Keratinocyte (primary cell): ENCODE measurements at regions not wholly inside any gene's neighbourhood (a gene's known extent, or its start where the extent isn't known, plus 50 kb on each side); places are given as distances from the start of the nearest gene placed in this dataset.

Experiments used
- DNase-seq: peaks from one replicate; pipeline ENCODE4 v3.0.0-alpha.2; 2011; ENCODE audit warnings: low read depth, missing footprints, low spot score
- FAIRE-seq: peaks from 2 replicates; lab custom pipeline; 2011; peaks lifted over from hg19 to GRCh38; lab: Jason Lieb, UNC
- H2AFZ ChIP-seq: 2 replicates; pipeline ENCODE4 v1.6.0; 2012; ENCODE audit warnings: low read length, control low read depth, inconsistent platforms; ENCODE audit not compliant: control insufficient read depth
- H3K27ac ChIP-seq: 2 replicates; pipeline ENCODE4 v1.5.1; 2011; ENCODE audit warnings: low read length; ENCODE audit not compliant: control insufficient read depth, insufficient read depth
- H3K27me3 ChIP-seq: 3 replicates; pipeline ENCODE4 v1.6.0; 2011; ENCODE audit warnings: low read length; ENCODE audit not compliant: control insufficient read depth, insufficient read depth; ENCODE audit errors: extremely low read depth
- H3K36me3 ChIP-seq, 2 experiments: 2 replicates in 1 of 2; 3 replicates in 1 of 2; pipeline ENCODE4 v1.5.1; 2011; ENCODE audit warnings: low read length in 2 of 2, mild to moderate bottlenecking in 1 of 2; ENCODE audit not compliant: control insufficient read depth in 2 of 2, insufficient read depth in 2 of 2; ENCODE audit errors: extremely low read depth in 1 of 2
- H3K4me1 ChIP-seq: 3 replicates; pipeline ENCODE4 v1.5.1; 2011; ENCODE audit warnings: low read length; ENCODE audit not compliant: control insufficient read depth, insufficient read depth; ENCODE audit errors: extremely low read depth
- H3K4me2 ChIP-seq: 3 replicates; pipeline ENCODE4 v1.6.0; 2011; ENCODE audit warnings: low read depth, low read length; ENCODE audit not compliant: control insufficient read depth, insufficient read depth; ENCODE audit errors: extremely low read depth
- H3K4me3 ChIP-seq, 3 experiments: fragments of 200-600 bp in 1 of 3; sonication (generic) in 1 of 3; 2 replicates in 2 of 3; 3 replicates in 1 of 3; pipeline ENCODE4 v1.5.1; 2011 to 2016; ENCODE audit warnings: low read length in 3 of 3, mild to moderate bottlenecking in 3 of 3, control low read depth in 2 of 3, inconsistent platforms in 1 of 3, low read depth in 1 of 3, mixed read lengths in 1 of 3, mixed run types in 1 of 3, moderate library complexity in 1 of 3; ENCODE audit not compliant: control insufficient read depth in 2 of 3, insufficient read depth in 2 of 3; ENCODE audit errors: extremely low read depth in 1 of 3
- H3K79me2 ChIP-seq: 2 replicates; pipeline ENCODE4 v1.6.0; 2012; ENCODE audit warnings: low read length; ENCODE audit not compliant: control insufficient read depth, insufficient read depth
- H3K9ac ChIP-seq: 3 replicates; pipeline ENCODE4 v1.6.0; 2011; ENCODE audit warnings: low read length; ENCODE audit not compliant: control insufficient read depth, insufficient read depth; ENCODE audit errors: extremely low read depth
- H3K9me1 ChIP-seq: 3 replicates; pipeline ENCODE4 v1.6.0; 2011; ENCODE audit warnings: low read length; ENCODE audit not compliant: control insufficient read depth, insufficient read depth; ENCODE audit errors: extremely low read depth
- H3K9me3 ChIP-seq: 2 replicates; pipeline ENCODE4 v1.5.1; 2012; ENCODE audit warnings: low read depth, low read length; ENCODE audit not compliant: control insufficient read depth
- H4K20me1 ChIP-seq: 3 replicates; pipeline ENCODE4 v1.6.0; 2011; ENCODE audit warnings: low read length; ENCODE audit not compliant: control insufficient read depth, insufficient read depth; ENCODE audit errors: extremely low read depth
- EZH2 ChIP-seq: IDR thresholded peaks from one replicate; pipeline ENCODE4 v1.6.1; 2012; ENCODE audit warnings: inconsistent platforms, mild to moderate bottlenecking, low read length, moderate library complexity
- dilution Hi-C: fragments of 300-500 bp; cut with MboI; formaldehyde crosslinking; loops from one replicate; pipeline ENCODE4 v1.7.0; 2020; ENCODE audit warnings: low sequenced_read_pairs; ENCODE audit not compliant: extremely low pct_ligation_motif_present
- TF ChIP-seq, protein P1 (sequence below), 3 experiments: IDR thresholded peaks in 1 of 3; conservative IDR thresholded peaks in 1 of 3; optimal IDR thresholded peaks in 1 of 3; 2 replicates in 2 of 3; 3 replicates in 1 of 3; pipeline versions ENCODE3 to v1.5.1; 2011; ENCODE audit warnings: low read length in 3 of 3, mild to moderate bottlenecking in 3 of 3, moderate library complexity in 2 of 3, control low read depth in 1 of 3, inconsistent platforms in 1 of 3; ENCODE audit not compliant: insufficient read depth in 2 of 3; ENCODE audit errors: extremely low read depth in 1 of 3

DNA sequence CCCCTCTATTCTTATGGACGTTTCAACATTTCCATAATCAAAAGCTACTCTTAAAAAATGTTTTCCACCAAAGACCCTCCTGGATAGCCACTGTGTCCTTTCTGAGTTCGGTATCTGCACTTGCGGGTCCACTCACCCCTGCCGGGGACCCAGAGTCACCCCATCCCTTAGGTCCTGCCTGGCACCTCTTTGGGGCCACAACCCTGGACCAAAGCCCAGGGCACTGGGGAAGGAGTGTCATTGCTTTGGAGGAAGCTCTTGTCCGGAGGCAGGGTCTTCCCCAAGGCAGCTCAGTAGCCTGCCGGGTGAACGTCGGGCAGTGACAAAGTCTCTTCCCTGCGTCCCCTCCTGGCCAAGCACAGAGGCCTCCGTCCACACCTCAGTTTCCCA lies 129.6 kb downstream of the RFLNA start:
- TF ChIP-seq, protein P1, sequence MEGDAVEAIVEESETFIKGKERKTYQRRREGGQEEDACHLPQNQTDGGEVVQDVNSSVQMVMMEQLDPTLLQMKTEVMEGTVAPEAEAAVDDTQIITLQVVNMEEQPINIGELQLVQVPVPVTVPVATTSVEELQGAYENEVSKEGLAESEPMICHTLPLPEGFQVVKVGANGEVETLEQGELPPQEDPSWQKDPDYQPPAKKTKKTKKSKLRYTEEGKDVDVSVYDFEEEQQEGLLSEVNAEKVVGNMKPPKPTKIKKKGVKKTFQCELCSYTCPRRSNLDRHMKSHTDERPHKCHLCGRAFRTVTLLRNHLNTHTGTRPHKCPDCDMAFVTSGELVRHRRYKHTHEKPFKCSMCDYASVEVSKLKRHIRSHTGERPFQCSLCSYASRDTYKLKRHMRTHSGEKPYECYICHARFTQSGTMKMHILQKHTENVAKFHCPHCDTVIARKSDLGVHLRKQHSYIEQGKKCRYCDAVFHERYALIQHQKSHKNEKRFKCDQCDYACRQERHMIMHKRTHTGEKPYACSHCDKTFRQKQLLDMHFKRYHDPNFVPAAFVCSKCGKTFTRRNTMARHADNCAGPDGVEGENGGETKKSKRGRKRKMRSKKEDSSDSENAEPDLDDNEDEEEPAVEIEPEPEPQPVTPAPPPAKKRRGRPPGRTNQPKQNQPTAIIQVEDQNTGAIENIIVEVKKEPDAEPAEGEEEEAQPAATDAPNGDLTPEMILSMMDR (optimal IDR thresholded peaks at IDR 0.05 in 1 of 3, IDR thresholded peaks at IDR 0.05 in 1 of 3, conservative IDR thresholded peaks at IDR 0.05 in 1 of 3; ENCODE audit: extremely low read depth in 1 of 3, insufficient read depth in 2 of 3, low read length in 3 of 3), result no peak
- TF ChIP-seq EZH2, result no peak
- dilution Hi-C loops, result no loop called here
- H3K9ac ChIP-seq, result no peak overlapping the region
- no peak overlapping the region for H3K4me2 ChIP-seq
- H3K9me1 ChIP-seq, result peaks cover 2% of the 10 kb centered on the region
- no peaks in the 10 kb centered on the region for H3K27me3 ChIP-seq
- FAIRE-seq (no peak), DNase-seq (no peak)
- H3K9me3 ChIP-seq, result no peaks in the 10 kb centered on the region
- H2AFZ ChIP-seq, result no peak overlapping the region
- peaks cover 4% of the 10 kb centered on the region for H4K20me1 ChIP-seq
- H3K36me3 ChIP-seq, result peaks cover 10 to 30% of the 10 kb centered on the region in 2 experiments
- H3K79me2 ChIP-seq, result no peaks in the 10 kb centered on the region
- peaks cover 18% of the 10 kb centered on the region for H3K4me1 ChIP-seq
- H3K27ac ChIP-seq, result no peak overlapping the region
- no peak overlapping the region for H3K4me3 ChIP-seq

DNA sequence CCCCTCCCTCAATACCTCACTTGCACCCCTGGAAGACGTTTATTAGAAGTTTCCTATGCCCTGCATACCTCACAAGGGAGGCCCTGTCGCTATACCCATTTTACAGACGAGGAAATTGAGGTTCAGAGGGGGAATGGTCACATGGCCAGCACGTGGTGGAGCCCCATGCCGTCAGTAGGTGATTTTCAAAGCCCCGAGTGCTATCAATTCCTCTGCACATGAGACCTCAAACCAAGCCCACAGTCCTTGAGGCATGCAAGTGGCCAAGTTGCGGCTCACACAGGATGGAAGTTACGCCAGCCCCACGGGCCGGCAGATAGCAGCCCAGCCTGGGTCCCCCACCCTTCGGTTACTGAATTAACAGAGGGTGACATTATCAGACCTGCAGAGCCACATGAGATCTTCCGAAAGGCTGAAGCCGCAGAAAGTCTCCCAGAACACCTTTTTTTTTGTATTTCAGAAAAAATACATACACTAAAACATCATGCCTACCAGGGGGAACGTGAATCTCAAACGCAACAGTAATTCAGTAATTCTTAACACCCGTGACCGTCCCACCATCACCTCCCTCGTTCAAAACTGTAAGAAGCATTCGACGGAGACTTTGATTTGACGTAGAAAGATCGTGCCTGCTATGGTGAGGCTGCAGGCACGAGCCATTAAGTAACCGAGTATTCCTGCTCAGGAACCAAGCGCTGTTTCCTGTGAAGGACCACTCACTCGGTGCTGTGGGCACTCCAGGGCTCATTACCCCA lies 129.0 kb downstream of the RFLNA start:
- H3K9me3 ChIP-seq, result no peaks in the 10 kb centered on the region
- no peak overlapping the region for H3K4me2 ChIP-seq
- H3K36me3 ChIP-seq, result peaks cover 14 to 31% of the 10 kb centered on the region in 2 experiments
- H3K27ac ChIP-seq, result no peak overlapping the region
- no peaks in the 10 kb centered on the region for H3K27me3 ChIP-seq
- peaks cover 18% of the 10 kb centered on the region for H3K4me1 ChIP-seq
- H3K9ac ChIP-seq, result no peak overlapping the region
- H3K4me3 ChIP-seq, result no peak overlapping the region
- TF ChIP-seq, protein P1 (optimal IDR thresholded peaks at IDR 0.05 in 1 of 3, IDR thresholded peaks at IDR 0.05 in 1 of 3, conservative IDR thresholded peaks at IDR 0.05 in 1 of 3; ENCODE audit: extremely low read depth in 1 of 3, insufficient read depth in 2 of 3, low read length in 3 of 3), result no peak
- no peak for TF ChIP-seq EZH2
- no peaks in the 10 kb centered on the region for H3K79me2 ChIP-seq
- H3K9me1 ChIP-seq, result peaks cover 2% of the 10 kb centered on the region
- H4K20me1 ChIP-seq, result peaks cover 4% of the 10 kb centered on the region
- DNase-seq (no peak), FAIRE-seq (no peak)
- no peak overlapping the region for H2AFZ ChIP-seq
- dilution Hi-C loops, result no loop called here
